GM19372 (cell line): ENCODE measurements at regions not wholly inside any gene's neighbourhood (a gene's known extent, or its start where the extent isn't known, plus 50 kb on each side); places are given as distances from the start of the nearest gene placed in this dataset.
"Not testable (repeated sequence)": the region's sequence is repeated elsewhere in the genome, so short reads cannot be mapped to it uniquely, and the experiment has no call there.

Experiments used
- ATAC-seq: cut with Tn5 transposase; IDR thresholded peaks from one replicate; pipeline ENCODE4 v1.9.1; 2021; ENCODE audit warnings: mild to moderate bottlenecking, low read depth, moderate library complexity; ENCODE audit not compliant: unreplicated experiment

DNA sequence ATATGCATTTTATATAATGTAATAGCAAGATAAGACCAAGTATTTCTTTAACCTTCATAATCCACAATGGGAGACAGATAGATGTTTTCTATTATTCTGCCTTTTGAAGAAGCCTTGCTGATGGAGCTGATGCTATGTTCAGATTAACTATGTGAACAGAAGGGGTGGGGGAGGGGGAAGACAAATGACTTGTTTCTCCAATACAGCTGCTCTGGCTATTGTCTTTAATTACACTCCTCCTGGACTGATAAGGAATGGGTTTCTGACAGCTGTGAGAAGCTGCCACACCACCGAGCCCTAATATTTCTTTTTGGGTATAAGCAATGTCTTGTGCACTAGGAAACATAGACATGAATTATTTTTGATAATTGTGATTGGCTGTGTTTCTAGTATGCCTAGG, 62.0 kb downstream of the CAVIN4 start:
- ATAC-seq = no peak

GRCh38 chr9:100640447-100641050, 62.7 kb downstream of the CAVIN4 start:
- ATAC-seq = no peak

DNA sequence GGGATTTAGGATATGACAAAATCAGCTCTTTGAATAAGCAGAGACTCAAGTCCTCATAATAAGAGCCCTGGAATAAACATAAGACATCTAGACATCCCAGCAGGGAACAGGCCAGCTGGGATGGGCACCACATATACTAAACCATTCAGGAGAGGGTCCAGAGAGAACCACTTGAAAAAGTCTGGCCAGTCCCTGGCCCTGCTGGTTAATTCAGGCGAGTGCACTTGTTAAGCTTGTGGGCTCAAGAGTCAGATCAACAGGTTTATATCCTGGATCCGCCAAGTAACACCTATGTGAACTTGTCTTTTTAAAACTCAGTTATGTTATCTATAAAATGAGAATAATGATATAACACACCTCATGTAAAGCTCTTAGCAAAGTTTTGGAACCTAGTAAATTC, 63.3 kb downstream of the CAVIN4 start:
- no peak for ATAC-seq

GRCh38 chr9:100652850-100653249, 75.0 kb downstream of the CAVIN4 start:
- ATAC-seq = no peak

- ATAC-seq = no peak
Observed at GRCh38 chr9:100653643-100654334, 75.9 kb downstream of the CAVIN4 start.

- ATAC-seq = not testable (repeated sequence)
Observed at GRCh38 chr9:100656851-100657250, 79.0 kb downstream of the CAVIN4 start.

DNA sequence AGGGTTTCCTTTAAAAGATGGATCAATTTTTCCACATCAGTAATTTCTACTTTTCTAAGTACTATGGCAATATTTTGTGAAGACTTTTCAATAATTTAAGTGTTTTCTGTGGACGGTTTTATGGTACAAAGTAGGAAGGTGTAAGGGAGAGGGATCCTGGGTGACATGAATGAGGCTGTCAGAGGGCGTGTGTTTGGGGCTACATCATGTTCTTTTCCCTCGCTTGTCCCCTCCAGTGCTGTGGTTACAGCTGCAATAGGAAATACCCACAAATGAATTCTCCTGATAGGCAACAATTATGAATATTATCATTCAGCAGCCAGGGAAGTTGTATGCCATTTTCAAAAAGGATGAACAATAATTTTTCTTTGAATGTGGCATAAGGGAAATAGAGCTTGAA, 83.8 kb downstream of the CAVIN4 start:
- no peak for ATAC-seq

DNA sequence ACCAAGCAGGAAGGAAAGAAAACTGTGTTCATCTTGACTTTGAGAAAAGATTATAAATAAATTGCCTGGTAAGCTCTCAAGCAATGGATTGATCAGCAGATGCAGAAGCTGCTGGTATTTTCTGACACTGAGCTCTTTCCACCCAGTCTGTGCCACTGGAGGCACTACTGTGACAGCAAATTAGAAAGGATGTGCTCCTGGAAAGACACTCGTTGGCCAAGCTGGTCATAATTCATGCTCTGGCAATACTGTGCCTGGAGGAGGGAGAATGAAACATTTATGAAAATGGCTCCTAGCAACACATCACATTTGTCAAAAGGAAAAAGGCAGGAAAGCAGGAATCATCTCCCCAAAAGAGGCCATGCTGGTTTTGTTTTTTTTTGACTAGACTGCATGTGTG, 84.2 kb downstream of the CAVIN4 start:
- ATAC-seq = no peak

DNA sequence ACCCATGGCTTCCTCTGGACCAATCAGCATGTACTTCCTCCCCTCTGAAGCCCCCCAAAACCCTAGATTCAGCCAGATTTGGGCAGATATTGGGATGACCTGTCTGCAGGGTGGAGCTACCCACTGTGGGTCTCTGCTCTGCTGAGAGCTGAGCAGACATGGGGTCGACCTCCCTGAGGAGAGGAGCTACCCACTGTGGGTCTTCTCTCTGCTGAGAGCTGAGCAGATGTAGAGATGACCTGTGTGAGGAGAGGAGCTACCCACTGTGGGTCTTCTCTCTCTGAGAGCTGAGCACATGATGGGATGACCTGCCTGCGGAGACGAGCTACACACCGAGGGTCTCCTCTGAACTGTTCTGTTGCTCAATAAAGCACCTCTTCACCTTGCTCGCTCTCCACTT, 89.6 kb downstream of the CAVIN4 start:
- ATAC-seq = no peak

DNA sequence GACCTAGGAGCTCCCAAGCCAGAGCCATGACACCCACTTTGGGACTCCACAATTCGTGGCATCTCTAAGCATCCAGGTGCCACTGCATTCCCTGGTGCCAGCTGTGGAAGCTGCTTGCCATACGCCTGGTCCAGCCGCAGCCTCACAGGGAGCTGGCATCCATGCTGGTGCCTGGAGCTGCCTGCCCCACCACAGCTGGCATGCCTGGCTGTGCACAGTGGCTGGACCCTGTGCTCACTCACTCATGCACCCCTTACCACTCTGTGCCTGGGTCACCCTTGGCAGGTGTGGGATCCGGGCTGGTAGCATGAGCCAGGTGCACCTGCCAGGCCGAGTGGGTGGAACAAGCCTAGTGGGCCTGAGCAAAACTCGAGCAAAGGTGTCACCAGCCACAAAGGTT, 90.1 kb downstream of the CAVIN4 start:
- ATAC-seq = no peak

DNA sequence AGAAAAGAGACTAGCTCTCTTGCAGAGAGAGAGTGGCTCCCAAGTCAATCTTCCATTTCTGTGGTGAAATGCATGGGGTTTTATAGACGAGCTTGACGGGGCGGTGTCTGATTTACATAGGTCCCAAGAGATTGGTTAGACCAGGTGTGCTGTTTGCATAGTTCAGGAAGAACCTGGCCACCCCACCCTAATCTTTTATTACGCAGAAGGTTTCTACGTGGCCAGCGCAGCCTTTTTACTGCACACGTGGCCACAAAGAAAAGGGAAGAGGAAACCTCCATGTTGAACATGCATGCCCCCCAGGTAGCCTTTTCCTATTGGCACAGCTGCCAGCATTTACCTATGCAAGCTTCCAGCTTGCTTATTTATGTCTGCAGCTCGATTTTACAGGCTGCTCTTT, 92.1 kb downstream of the CAVIN4 start:
- ATAC-seq = no peak

GRCh38 chr9:100670719-100671118, 92.8 kb downstream of the CAVIN4 start:
- no peak for ATAC-seq

GRCh38 chr9:100671898-100672297, 94.0 kb downstream of the CAVIN4 start:
- no peak for ATAC-seq

- no peak for ATAC-seq
Observed at GRCh38 chr9:100673249-100673648, 95.4 kb downstream of the CAVIN4 start.

GRCh38 chr9:100674419-100675122, 96.7 kb downstream of the CAVIN4 start:
- ATAC-seq = no peak

DNA sequence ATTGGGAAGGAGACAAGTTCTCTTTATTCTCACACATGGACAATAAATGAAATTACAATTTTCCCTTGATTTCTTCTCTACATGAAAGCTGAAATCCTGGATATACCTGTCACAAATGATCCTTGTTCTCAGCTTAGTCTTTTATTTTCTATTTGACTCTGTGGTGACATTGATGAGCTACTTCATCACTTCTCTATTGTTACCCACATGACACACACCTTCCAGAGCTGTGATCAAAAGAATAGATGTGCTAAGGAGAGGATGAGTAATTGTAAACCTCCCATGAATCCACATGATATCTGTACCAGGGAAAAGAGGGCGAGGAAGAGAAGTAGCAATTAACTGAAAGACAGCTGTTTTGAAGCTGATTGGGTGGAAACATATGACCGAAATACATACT, 102.0 kb downstream of the CAVIN4 start:
- no peak for ATAC-seq

GRCh38 chr9:100686420-100686819, 108.5 kb downstream of the CAVIN4 start:
- ATAC-seq = no peak

DNA sequence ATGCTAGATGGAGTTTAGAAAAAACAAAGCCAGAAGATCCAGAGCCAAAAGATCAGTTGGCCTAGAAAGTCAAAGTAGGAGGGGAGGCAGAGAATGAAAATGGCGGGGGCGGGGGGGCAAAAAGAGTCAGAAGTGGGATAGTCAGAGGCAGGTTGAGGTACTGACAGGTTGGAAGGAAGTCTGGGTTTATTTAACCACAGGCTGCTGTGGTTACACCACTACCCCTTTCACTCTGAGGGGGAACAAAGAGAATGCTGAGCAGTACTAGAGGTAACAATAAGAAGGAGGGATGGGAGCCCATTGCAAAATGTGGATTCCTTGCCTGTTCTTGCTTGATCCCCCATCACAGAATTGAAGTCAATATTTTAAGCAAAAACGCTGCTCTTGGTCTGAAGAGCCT, 111.8 kb downstream of the CAVIN4 start:
- no peak for ATAC-seq

GRCh38 chr9:100690438-100690837, 112.6 kb downstream of the CAVIN4 start:
- no peak for ATAC-seq

DNA sequence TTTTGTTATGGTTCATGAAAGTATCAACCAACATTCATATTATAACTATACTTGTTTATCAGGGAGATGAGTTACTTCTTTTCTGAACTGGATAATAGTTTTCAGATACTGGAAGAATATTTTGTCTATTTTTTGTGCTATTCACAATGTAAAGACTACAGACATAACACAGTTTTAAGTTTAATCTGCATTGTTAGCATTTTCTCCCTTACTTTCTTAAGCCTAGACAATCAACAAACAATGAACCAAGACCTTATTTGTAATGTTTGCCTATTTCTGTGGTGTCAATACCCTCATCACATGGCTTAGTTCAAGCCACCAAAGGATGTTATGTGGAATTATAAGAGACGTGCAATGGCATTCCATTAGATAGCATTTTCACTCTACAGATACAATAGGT, 119.5 kb downstream of the CAVIN4 start:
- no peak for ATAC-seq

DNA sequence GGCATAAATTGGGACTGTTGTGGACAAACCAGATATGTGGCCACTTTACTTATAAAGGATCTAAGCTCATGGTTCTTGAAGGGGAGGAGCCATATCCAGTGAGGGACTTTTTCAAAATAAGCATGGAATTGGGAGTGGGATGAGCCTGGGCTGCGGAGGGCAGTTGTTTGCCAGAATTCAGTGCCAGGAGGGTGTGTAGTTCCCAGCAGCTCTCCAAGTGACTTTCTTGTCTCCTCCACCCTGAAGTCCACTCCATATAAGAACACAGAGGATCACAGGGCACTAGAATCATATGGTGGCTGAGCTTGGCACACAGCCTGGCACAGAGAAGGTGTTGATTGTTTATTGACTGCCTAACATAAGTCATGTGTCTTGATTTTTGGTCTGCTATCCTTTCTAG, 121.1 kb downstream of the CAVIN4 start:
- no peak for ATAC-seq

GRCh38 chr9:100699668-100700067, 121.8 kb downstream of the CAVIN4 start:
- no peak for ATAC-seq
